SU-DHL-6 (cell line): ENCODE measurements at regions not wholly inside any gene's neighbourhood (a gene's known extent, or its start where the extent isn't known, plus 50 kb on each side); places are given as distances from the start of the nearest gene placed in this dataset.

Experiments used
- H2AFZ ChIP-seq: fragments of 200-600 bp; sonication (generic); 2 replicates; pipeline ENCODE4 v1.6.1; 2014; ENCODE audit warnings: low read depth, mild to moderate bottlenecking, moderate library complexity, mixed read lengths, antibody characterized with exemption, low read length; ENCODE audit not compliant: severe bottlenecking
- H3F3A ChIP-seq: fragments of 200-600 bp; shearing (Covaris generic); 2 replicates; pipeline ENCODE4 v1.6.0; 2016; ENCODE audit warnings: antibody characterized with exemption, mild to moderate bottlenecking; ENCODE audit not compliant: insufficient read depth
- H3K27ac ChIP-seq: fragments of 200-600 bp; sonication (generic); 2 replicates; pipeline ENCODE4 v1.5.1; 2016; ENCODE audit warnings: low read depth, mild to moderate bottlenecking, low read length, moderate library complexity, mixed read lengths
- H3K27me3 ChIP-seq: fragments of 200-600 bp; sonication (generic), shearing (Covaris generic); 2 replicates; pipeline ENCODE4 v1.6.0; 2014; ENCODE audit warnings: mild to moderate bottlenecking, low read length
- H3K36me3 ChIP-seq: fragments of 200-600 bp; sonication (generic); 2 replicates; pipeline ENCODE4 v1.6.1; 2014; ENCODE audit warnings: mild to moderate bottlenecking, low read length, mixed read lengths
- H3K4me2 ChIP-seq: fragments of 300-600, 200-600 bp; shearing (Covaris generic), sonication (generic); 2 replicates; pipeline ENCODE4 v1.6.0; 2014; ENCODE audit warnings: low read length, low read depth, mild to moderate bottlenecking; ENCODE audit not compliant: poor library complexity, severe bottlenecking
- H3K4me3 ChIP-seq: fragments of 200-600 bp; sonication (generic); 2 replicates; pipeline ENCODE4 v1.5.1; 2014; ENCODE audit warnings: antibody characterized with exemption, low read length, mild to moderate bottlenecking, mixed read lengths; ENCODE audit not compliant: insufficient read depth, poor library complexity, severe bottlenecking
- H3K79me2 ChIP-seq: fragments of 200-600 bp; sonication (generic); 2 replicates; pipeline ENCODE4 v1.6.1; 2014; ENCODE audit warnings: mild to moderate bottlenecking, low read length, moderate library complexity; ENCODE audit not compliant: insufficient read depth
- H3K9ac ChIP-seq: fragments of 200-600 bp; sonication (generic); 2 replicates; pipeline ENCODE4 v1.7.0; 2014; ENCODE audit warnings: mild to moderate bottlenecking, low read length
- H3K9me2 ChIP-seq: fragments of 200-600 bp; sonication (generic); replicated peaks from 2 replicates; pipeline ENCODE4 v1.6.1; 2014; ENCODE audit warnings: low read length; ENCODE audit not compliant: insufficient read depth
- H3K9me3 ChIP-seq: fragments of 200-600 bp; sonication (generic); 2 replicates; pipeline ENCODE4 v1.6.1; 2014; ENCODE audit warnings: low read length, mixed read lengths; ENCODE audit not compliant: insufficient read depth
- H4K20me1 ChIP-seq: fragments of 200-600 bp; sonication (generic); 2 replicates; pipeline ENCODE4 v1.6.1; 2014; ENCODE audit warnings: low read depth, mild to moderate bottlenecking, antibody characterized with exemption, low read length, moderate library complexity, mixed read lengths
- EZH2phosphoT487 ChIP-seq: fragments of 200-600 bp; sonication (generic), shearing (Covaris generic); conservative IDR thresholded peaks from 2 replicates; pipeline ENCODE4 v1.6.1; 2018; ENCODE audit warnings: mild to moderate bottlenecking, antibody characterized with exemption, low read length, moderate library complexity, mixed read lengths
- TF ChIP-seq, protein P1 (sequence below): fragments of 200-600 bp; sonication (generic); IDR thresholded peaks from one replicate; pipeline ENCODE4 v1.5.1; 2017; ENCODE audit warnings: antibody characterized with exemption, mild to moderate bottlenecking, low read length, moderate library complexity; ENCODE audit not compliant: insufficient read depth, poor library complexity, severe bottlenecking

DNA sequence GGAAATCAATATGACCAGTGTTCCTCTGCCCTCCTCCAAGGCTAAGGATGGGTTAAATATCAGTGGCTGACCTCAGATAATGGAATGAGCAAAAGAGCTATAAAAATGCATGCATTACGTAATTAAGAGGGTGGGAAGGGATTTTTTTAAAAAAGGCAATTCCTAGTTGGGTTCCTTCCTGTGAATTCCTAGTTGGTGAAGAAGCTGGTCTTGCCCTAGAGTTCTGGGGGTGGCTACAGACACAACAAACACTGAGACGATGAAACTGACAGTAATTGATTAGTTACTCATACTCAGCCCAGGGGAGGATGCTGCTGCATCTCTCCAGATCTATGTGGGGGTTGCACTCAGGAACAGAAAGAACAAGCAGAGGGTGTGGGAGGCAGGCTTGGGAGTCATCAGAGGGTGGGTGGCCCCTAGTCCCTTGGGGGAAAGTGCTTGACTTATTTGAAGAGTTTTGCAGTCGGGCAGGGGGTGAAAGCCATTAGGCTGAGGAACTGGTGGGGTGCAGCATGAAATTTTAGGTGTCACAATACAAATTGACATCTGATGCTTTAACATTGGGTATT is 662.0 kb upstream of the FRG1 start:
- H3K36me3 ChIP-seq, result no peaks in the 10 kb centered on the region
- no peak overlapping the region for H3K4me3 ChIP-seq
- no peaks in the 10 kb centered on the region for H4K20me1 ChIP-seq
- H3K79me2 ChIP-seq, result no peaks in the 10 kb centered on the region
- no peak overlapping the region for H2AFZ ChIP-seq
- H3K9me2 ChIP-seq, result no peaks in the 10 kb centered on the region
- no peak overlapping the region for H3K9ac ChIP-seq
- TF ChIP-seq EZH2phosphoT487, result no peak
- TF ChIP-seq, protein P1, sequence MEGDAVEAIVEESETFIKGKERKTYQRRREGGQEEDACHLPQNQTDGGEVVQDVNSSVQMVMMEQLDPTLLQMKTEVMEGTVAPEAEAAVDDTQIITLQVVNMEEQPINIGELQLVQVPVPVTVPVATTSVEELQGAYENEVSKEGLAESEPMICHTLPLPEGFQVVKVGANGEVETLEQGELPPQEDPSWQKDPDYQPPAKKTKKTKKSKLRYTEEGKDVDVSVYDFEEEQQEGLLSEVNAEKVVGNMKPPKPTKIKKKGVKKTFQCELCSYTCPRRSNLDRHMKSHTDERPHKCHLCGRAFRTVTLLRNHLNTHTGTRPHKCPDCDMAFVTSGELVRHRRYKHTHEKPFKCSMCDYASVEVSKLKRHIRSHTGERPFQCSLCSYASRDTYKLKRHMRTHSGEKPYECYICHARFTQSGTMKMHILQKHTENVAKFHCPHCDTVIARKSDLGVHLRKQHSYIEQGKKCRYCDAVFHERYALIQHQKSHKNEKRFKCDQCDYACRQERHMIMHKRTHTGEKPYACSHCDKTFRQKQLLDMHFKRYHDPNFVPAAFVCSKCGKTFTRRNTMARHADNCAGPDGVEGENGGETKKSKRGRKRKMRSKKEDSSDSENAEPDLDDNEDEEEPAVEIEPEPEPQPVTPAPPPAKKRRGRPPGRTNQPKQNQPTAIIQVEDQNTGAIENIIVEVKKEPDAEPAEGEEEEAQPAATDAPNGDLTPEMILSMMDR, result no peak
- H3K9me3 ChIP-seq, result no peaks in the 10 kb centered on the region
- no peak overlapping the region for H3K27ac ChIP-seq
- no peaks in the 10 kb centered on the region for H3K27me3 ChIP-seq
- no peaks in the 10 kb centered on the region for H3F3A ChIP-seq
- no peak overlapping the region for H3K4me2 ChIP-seq

DNA sequence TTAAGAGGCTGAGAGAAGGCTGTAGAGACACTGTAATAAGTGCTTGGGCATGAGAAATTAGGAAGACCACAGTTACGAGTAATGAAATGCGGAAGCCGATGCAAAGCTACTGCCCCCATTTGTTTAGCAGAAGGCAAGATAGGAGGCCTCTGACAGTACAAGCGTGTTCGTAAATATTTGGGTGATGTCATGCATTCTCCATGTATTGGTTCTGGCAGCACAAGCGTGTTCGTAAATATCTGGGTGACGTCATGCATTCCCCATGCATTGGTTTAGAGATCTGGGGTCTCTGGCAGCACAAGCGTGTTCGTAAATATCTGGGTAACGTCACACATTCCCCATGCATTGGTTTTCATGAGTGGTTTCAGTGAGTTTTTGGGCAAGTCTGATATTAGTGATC is 661.5 kb upstream of the FRG1 start:
- Histone ChIP-seq H3K27me3 (no peaks in the 10 kb centered on the region), H3K9me2 (no peaks in the 10 kb centered on the region), H2AFZ (no peak overlapping the region), H3K79me2 (no peaks in the 10 kb centered on the region), H3F3A (no peaks in the 10 kb centered on the region), H3K27ac (no peak overlapping the region), H3K36me3 (no peaks in the 10 kb centered on the region), H3K4me3 (no peak overlapping the region), H3K9ac (no peak overlapping the region), H4K20me1 (no peaks in the 10 kb centered on the region), H3K4me2 (no peak overlapping the region), H3K9me3 (no peaks in the 10 kb centered on the region)
- TF ChIP-seq, protein P1, result no peak
- no peak for TF ChIP-seq EZH2phosphoT487

DNA sequence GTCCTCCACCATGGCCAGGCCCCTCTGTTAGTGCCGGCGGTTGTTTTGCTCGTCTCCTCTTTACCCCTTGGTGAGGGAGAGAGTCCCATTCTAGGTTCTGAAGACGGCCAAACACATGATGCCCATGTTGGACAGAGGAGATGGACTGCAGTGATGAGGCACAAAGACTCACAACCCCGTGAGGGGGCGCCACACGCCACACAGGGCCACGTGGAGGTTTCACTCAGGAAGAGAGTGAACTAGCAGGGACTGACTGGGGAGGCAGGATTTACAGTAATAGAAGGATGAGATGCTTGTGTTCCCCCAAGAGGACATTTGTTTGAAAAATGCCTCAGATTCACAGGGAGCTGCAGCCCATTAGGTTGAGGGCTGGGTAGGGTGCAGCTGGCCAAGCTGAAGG is 655.3 kb upstream of the FRG1 start:
- Histone ChIP-seq H3F3A (no peaks in the 10 kb centered on the region), H3K27me3 (no peaks in the 10 kb centered on the region), H3K4me3 (no peak overlapping the region), H3K79me2 (no peaks in the 10 kb centered on the region), H4K20me1 (no peaks in the 10 kb centered on the region), H3K9ac (no peak overlapping the region), H3K36me3 (no peaks in the 10 kb centered on the region), H3K9me2 (no peaks in the 10 kb centered on the region), H2AFZ (no peak overlapping the region), H3K27ac (no peak overlapping the region), H3K9me3 (no peaks in the 10 kb centered on the region), H3K4me2 (no peak overlapping the region)
- TF ChIP-seq, protein P1, result no peak
- no peak for TF ChIP-seq EZH2phosphoT487

DNA sequence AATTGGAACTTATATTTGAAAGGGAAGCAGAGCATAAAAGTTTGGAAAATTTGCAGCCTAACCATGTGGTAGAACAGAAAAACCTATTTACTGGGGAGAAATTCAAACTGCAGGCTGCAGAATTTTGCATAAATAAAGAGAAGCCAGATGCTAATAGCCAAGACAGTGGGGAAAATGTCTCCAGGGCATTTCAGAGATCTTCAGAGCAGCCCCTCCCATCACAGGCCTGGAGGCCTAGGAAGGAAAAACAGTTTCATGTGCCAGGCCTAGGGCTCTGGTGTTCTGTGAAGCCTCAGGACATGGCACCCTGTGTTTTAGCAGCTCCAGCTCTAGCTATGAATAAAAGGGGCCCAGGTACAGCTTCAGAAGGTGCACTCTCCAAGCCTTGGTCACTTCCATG is 648.7 kb upstream of the FRG1 start:
- Histone ChIP-seq H3K36me3 (no peaks in the 10 kb centered on the region), H3K9me3 (no peaks in the 10 kb centered on the region), H3K27me3 (no peaks in the 10 kb centered on the region), H3K27ac (no peak overlapping the region), H3K9ac (no peak overlapping the region), H3K4me3 (no peak overlapping the region), H4K20me1 (no peaks in the 10 kb centered on the region), H3K79me2 (no peaks in the 10 kb centered on the region), H3K9me2 (no peaks in the 10 kb centered on the region), H3F3A (no peaks in the 10 kb centered on the region), H3K4me2 (no peak overlapping the region), H2AFZ (no peak overlapping the region)
- TF ChIP-seq, protein P1, result no peak
- no peak for TF ChIP-seq EZH2phosphoT487
